Duodenal mucosa (tissue), 2 donors: ENCODE measurements at regions not wholly inside any gene's neighbourhood (a gene's known extent, or its start where the extent isn't known, plus 50 kb on each side); places are given as distances from the start of the nearest gene placed in this dataset.
"Not testable (repeated sequence)": the region's sequence is repeated elsewhere in the genome, so short reads cannot be mapped to it uniquely, and the experiment has no call there.

ENCODE experiments used
- H3K27ac ChIP-seq: one replicate; pipeline ENCODE4 v1.7.0; 2013; ENCODE audit warnings: low read depth, low read length
- H3K27me3 ChIP-seq, 2 donors: one replicate each; pipeline ENCODE4 v1.7.0; 2013; ENCODE audit warnings: low read length in 2 of 2, control low read depth in 1 of 2; ENCODE audit not compliant: insufficient read depth in 2 of 2, control insufficient read depth in 1 of 2
- H3K36me3 ChIP-seq, 2 donors: one replicate each; pipeline ENCODE4 v1.7.0; 2013; ENCODE audit warnings: low read length in 2 of 2, control low read depth in 1 of 2; ENCODE audit not compliant: insufficient read depth in 2 of 2, control insufficient read depth in 1 of 2
- H3K4me1 ChIP-seq, 2 donors: one replicate each; pipeline ENCODE4 v1.7.0; 2013; ENCODE audit warnings: low read length in 2 of 2, control low read depth in 1 of 2; ENCODE audit not compliant: insufficient read depth in 2 of 2, control insufficient read depth in 1 of 2
- H3K4me3 ChIP-seq, 2 donors: one replicate each; pipeline ENCODE4 v1.7.0; 2013; ENCODE audit warnings: low read length in 2 of 2, low read depth in 1 of 2
- H3K9ac ChIP-seq, 2 donors: one replicate each; pipeline ENCODE4 v1.7.0; 2013; ENCODE audit warnings: low read length in 2 of 2, low read depth in 1 of 2
- H3K9me3 ChIP-seq, 2 donors: one replicate each; pipeline ENCODE4 v1.7.0; 2013; ENCODE audit warnings: low read length in 2 of 2, control low read depth in 1 of 2; ENCODE audit not compliant: control insufficient read depth in 1 of 2

GRCh38 chr1:219088778-219089557, 84.7 kb upstream of the LYPLAL1 start:
- Histone ChIP-seq H3K4me3 (no peak overlapping the region), H3K9ac (no peak overlapping the region), H3K4me1 (no peaks in the 10 kb centered on the region), H3K27me3 (no peaks in the 10 kb centered on the region), H3K36me3 (no peaks in the 10 kb centered on the region), H3K27ac (no peak overlapping the region), H3K9me3 (no peaks in the 10 kb centered on the region)

GRCh38 chr1:219090607-219091006, 83.1 kb upstream of the LYPLAL1 start:
- H3K9me3 ChIP-seq, result no peaks in the 10 kb centered on the region
- no peaks in the 10 kb centered on the region for H3K36me3 ChIP-seq
- no peak overlapping the region for H3K9ac ChIP-seq
- no peaks in the 10 kb centered on the region for H3K4me1 ChIP-seq
- no peak overlapping the region for H3K27ac ChIP-seq
- H3K4me3 ChIP-seq, result no peak overlapping the region
- no peaks in the 10 kb centered on the region for H3K27me3 ChIP-seq

DNA sequence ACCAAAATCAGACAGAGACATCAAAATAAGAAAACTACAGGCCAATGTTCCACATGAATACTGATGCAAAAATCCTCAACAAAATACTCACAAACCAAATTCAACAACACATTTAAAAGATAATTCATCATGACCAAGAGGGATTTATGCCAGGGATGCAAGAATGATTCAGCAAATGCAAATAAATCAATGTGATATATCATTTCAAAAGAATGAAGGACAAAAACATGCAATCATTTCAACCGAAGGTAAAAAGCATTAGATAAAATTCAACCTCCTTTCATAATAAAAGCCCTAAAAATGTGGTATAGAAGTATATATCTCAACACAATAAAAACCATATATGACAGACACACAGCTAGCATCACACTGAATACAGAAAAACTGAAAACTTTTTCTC, 81.5 kb upstream of the LYPLAL1 start:
- no peaks in the 10 kb centered on the region for H3K4me1 ChIP-seq
- H3K9ac ChIP-seq, result no peak overlapping the region
- no peak overlapping the region for H3K4me3 ChIP-seq
- no peaks in the 10 kb centered on the region for H3K9me3 ChIP-seq
- no peak overlapping the region for H3K27ac ChIP-seq
- no peaks in the 10 kb centered on the region for H3K27me3 ChIP-seq
- H3K36me3 ChIP-seq, result no peaks in the 10 kb centered on the region

- no peaks in the 10 kb centered on the region for H3K4me1 ChIP-seq
- no peaks in the 10 kb centered on the region for H3K27me3 ChIP-seq
- H3K4me3 ChIP-seq, result no peak overlapping the region
- H3K27ac ChIP-seq, result no peak overlapping the region
- no peak overlapping the region for H3K9ac ChIP-seq
- no peaks in the 10 kb centered on the region for H3K9me3 ChIP-seq
- no peaks in the 10 kb centered on the region for H3K36me3 ChIP-seq
Measured at GRCh38 chr1:219099307-219099706, 74.4 kb upstream of the LYPLAL1 start.

GRCh38 chr1:219100059-219100458, 73.6 kb upstream of the LYPLAL1 start:
- Histone ChIP-seq H3K9ac (no peak overlapping the region), H3K9me3 (no peaks in the 10 kb centered on the region), H3K4me3 (no peak overlapping the region), H3K27ac (no peak overlapping the region), H3K36me3 (no peaks in the 10 kb centered on the region), H3K4me1 (no peaks in the 10 kb centered on the region), H3K27me3 (no peaks in the 10 kb centered on the region)

- H3K4me3 ChIP-seq, H3K36me3 ChIP-seq, H3K9ac ChIP-seq, H3K27me3 ChIP-seq, H3K4me1 ChIP-seq, H3K27ac ChIP-seq, H3K9me3 ChIP-seq: not testable (repeated sequence)
Measured at GRCh38 chr1:219102466-219102865, 71.2 kb upstream of the LYPLAL1 start.

- no peak overlapping the region for H3K27ac ChIP-seq
Measured at GRCh38 chr1:219105893-219106292, 67.8 kb upstream of the LYPLAL1 start.

DNA sequence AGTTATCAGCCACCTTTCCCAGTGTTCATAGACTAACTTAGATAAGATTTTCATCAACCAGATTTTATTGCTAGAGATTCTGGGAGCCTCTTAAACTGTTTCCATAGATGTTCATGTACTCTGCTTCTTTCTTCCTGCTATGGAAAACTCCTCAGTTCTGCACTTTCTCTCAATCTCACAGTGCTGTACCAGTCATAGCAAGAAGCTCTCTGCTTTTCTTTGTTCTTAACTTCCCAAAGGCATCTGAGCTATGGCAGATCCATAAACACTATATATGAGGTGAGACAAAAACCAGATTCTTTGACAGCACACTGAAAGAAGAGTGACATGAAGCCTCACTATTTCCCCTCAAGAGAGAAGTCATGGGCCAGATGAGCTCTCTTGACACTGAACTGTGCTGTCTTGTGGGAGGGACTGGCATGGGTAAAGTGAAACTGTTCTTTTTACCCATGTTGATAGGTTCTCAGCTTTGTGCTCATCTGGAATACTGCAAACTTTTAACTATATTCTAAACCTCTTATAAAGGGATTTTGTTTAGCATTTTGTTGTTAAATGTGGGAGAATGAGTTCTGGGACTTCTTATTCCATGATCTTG, 64.2 kb upstream of the LYPLAL1 start:
- no peaks in the 10 kb centered on the region for H3K4me1 ChIP-seq
- H3K36me3 ChIP-seq, result no peaks in the 10 kb centered on the region
- H3K9me3 ChIP-seq, result no peaks in the 10 kb centered on the region
- no peak overlapping the region for H3K9ac ChIP-seq
- no peak overlapping the region for H3K4me3 ChIP-seq
- H3K27me3 ChIP-seq, result no peaks in the 10 kb centered on the region
- H3K27ac ChIP-seq, result no peak overlapping the region

More at GRCh38 chr1:219105893-219106292, 67.8 kb upstream of the LYPLAL1 start:
- H3K27me3 ChIP-seq, result no peaks in the 10 kb centered on the region
- H3K9ac ChIP-seq, result no peak overlapping the region
- H3K4me1 ChIP-seq, result no peaks in the 10 kb centered on the region
- no peak overlapping the region for H3K4me3 ChIP-seq
- no peaks in the 10 kb centered on the region for H3K36me3 ChIP-seq
- H3K9me3 ChIP-seq, result no peaks in the 10 kb centered on the region

GRCh38 chr1:219113261-219113660, 60.4 kb upstream of the LYPLAL1 start:
- H3K9me3 ChIP-seq, result no peaks in the 10 kb centered on the region
- no peak overlapping the region for H3K4me3 ChIP-seq
- H3K27me3 ChIP-seq, result no peaks in the 10 kb centered on the region
- no peak overlapping the region for H3K27ac ChIP-seq
- H3K4me1 ChIP-seq, result no peaks in the 10 kb centered on the region
- no peaks in the 10 kb centered on the region for H3K36me3 ChIP-seq
- no peak overlapping the region for H3K9ac ChIP-seq

- Histone ChIP-seq H3K27ac (no peak overlapping the region), H3K9ac (no peak overlapping the region), H3K4me1 (no peaks in the 10 kb centered on the region), H3K4me3 (no peak overlapping the region), H3K9me3 (no peaks in the 10 kb centered on the region), H3K27me3 (no peaks in the 10 kb centered on the region), H3K36me3 (no peaks in the 10 kb centered on the region)
Measured at GRCh38 chr1:219114014-219114413, 59.7 kb upstream of the LYPLAL1 start.
